Activated T-helper 1 cell treated with Interleukin-2 at 50 U/mL for 16 hours (primary cell): ENCODE measurements at regions not wholly inside any gene's neighbourhood (a gene's known extent, or its start where the extent isn't known, plus 50 kb on each side); places are given as distances from the start of the nearest gene placed in this dataset.
A peak's percentile ranks its signal among the peaks of the same experiment; 100 is the strongest.

Experiments
- DNase-seq: peaks from one replicate; pipeline ENCODE4 v3.0.0-alpha.2; 2020; ENCODE audit warnings: low read depth

GRCh38 chr2:42868874-42869273 is 76.5 kb upstream of the HAAO start:
- no peak for DNase-seq

- DNase-seq = no peak
These were observed 75.7 kb upstream of the HAAO start for GRCh38 chr2:42868096-42868495.

- no peak for DNase-seq
These were observed 75.0 kb upstream of the HAAO start for GRCh38 chr2:42867093-42868065.

- DNase-seq = no peak
These were observed 73.8 kb upstream of the HAAO start for GRCh38 chr2:42865884-42866881.

- no peak for DNase-seq
These were observed 72.4 kb upstream of the HAAO start for GRCh38 chr2:42864641-42865280.

GRCh38 chr2:42864222-42864621 is 71.8 kb upstream of the HAAO start:
- DNase-seq = no peak

GRCh38 chr2:42863751-42864150 is 71.4 kb upstream of the HAAO start:
- no peak for DNase-seq

- DNase-seq = no peak
These were observed 70.9 kb upstream of the HAAO start for GRCh38 chr2:42863320-42863719.

- no peak for DNase-seq
These were observed 70.3 kb upstream of the HAAO start for GRCh38 chr2:42862669-42863185.

GRCh38 chr2:42861321-42861720 is 68.9 kb upstream of the HAAO start:
- no peak for DNase-seq

- DNase-seq = no peak
These were observed 68.1 kb upstream of the HAAO start for GRCh38 chr2:42860319-42861094.

- no peak for DNase-seq
These were observed 67.4 kb upstream of the HAAO start for GRCh38 chr2:42859791-42860190.

GRCh38 chr2:42859006-42859552 is 66.7 kb upstream of the HAAO start:
- peak; percentile 10 for DNase-seq

GRCh38 chr2:42858140-42859005 is 66.0 kb upstream of the HAAO start:
- DNase-seq = no peak

- DNase-seq = no peak
These were observed 64.7 kb upstream of the HAAO start for GRCh38 chr2:42856891-42857632.

- no peak for DNase-seq
These were observed 63.9 kb upstream of the HAAO start for GRCh38 chr2:42856106-42856860.

- no peak for DNase-seq
These were observed 63.0 kb upstream of the HAAO start for GRCh38 chr2:42855221-42855970.
